WI38 (cell line): ENCODE measurements at regions not wholly inside any gene's neighbourhood (a gene's known extent, or its start where the extent isn't known, plus 50 kb on each side); places are given as distances from the start of the nearest gene placed in this dataset.

Experiments
- H3K4me3 ChIP-seq: 2 replicates; pipeline ENCODE4 v1.5.1; 2011; ENCODE audit warnings: low read depth, mild to moderate bottlenecking, control low read depth, low read length
- TF ChIP-seq, protein P1 (sequence below): IDR thresholded peaks from 2 replicates; pipeline ENCODE4 v1.5.1; 2012; ENCODE audit warnings: low read depth, mild to moderate bottlenecking, control low read depth, low read length

DNA sequence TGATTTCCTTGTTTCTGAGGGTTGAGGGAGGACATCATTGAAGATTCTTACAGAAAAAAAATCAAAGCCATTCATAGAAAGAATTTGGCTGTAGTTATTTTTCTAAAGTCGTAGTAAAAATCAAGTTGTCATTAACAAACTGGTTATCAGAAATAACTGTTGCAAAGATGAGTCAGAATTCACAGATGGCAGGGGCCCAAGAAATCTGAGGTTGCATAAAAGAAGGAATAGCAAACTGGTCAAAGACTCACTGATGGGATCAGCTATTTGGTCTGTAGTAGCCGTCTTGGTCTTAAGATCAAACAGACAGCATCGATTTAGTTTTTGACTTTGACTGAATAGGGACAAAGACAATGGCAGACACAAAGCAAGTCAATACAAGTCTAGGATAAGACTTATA lies 334.3 kb downstream of the FIGN start:
- H3K4me3 ChIP-seq: no peak overlapping the region
- TF ChIP-seq, protein P1, sequence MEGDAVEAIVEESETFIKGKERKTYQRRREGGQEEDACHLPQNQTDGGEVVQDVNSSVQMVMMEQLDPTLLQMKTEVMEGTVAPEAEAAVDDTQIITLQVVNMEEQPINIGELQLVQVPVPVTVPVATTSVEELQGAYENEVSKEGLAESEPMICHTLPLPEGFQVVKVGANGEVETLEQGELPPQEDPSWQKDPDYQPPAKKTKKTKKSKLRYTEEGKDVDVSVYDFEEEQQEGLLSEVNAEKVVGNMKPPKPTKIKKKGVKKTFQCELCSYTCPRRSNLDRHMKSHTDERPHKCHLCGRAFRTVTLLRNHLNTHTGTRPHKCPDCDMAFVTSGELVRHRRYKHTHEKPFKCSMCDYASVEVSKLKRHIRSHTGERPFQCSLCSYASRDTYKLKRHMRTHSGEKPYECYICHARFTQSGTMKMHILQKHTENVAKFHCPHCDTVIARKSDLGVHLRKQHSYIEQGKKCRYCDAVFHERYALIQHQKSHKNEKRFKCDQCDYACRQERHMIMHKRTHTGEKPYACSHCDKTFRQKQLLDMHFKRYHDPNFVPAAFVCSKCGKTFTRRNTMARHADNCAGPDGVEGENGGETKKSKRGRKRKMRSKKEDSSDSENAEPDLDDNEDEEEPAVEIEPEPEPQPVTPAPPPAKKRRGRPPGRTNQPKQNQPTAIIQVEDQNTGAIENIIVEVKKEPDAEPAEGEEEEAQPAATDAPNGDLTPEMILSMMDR: no peak

DNA sequence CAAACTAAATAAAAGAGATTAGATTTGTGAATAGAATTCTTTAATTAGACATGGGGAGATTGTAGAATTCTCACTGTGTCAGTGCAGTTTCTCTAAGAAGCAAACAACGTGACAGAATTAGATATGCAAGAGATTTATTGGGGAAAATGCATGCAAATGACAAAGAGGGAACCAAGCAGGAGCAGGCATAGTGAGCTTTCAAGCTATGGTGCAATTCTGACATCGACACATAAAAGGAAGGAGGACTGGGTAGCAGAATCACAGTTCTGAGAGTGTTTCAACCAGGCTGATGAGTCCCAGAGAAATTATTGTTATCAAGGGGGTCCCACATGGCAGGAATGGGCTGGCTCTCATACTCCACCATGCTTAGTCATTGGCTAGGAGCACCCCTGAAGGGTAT lies 338.4 kb downstream of the FIGN start:
- no peak overlapping the region for H3K4me3 ChIP-seq
- TF ChIP-seq, protein P1: no peak

DNA sequence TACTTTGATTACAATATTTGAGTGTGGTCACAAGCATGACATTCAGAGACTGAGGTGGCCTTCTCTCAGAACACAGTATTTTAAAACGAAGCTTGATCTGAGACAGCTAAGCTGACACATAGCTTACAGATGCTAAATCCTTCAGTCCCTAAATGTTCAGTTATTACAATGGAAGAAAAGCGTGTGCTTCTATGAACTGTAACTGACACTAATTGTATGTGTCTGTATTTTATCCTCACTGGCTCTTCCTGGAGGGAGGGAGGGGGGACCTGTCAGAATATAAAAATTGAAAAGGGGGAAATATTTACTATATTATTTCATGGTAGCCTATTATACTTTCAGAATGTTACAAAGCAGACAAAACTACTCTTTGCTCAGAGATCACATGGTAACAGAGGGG lies 340.2 kb downstream of the FIGN start:
- no peak overlapping the region for H3K4me3 ChIP-seq
- TF ChIP-seq, protein P1: no peak

DNA sequence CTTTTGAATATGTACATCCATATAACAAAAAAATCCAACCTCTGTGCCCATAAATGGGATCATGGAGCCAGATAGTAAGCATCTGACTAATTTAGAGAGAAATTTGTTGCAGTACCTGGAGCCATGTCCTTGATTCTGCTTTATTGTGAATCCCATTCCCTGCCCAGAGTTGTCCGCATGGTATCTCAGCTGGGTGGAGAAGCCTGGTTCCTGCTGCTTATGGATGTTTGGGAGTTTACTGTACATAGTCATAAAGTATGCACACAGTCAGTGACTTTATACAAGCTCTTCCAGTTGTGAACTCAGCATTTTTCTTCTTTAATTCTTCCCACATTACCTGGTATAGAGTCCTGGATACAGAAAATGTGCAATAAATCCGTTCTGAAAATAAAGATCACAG lies 346.0 kb downstream of the FIGN start:
- TF ChIP-seq, protein P1: no peak
- H3K4me3 ChIP-seq: no peak overlapping the region

DNA sequence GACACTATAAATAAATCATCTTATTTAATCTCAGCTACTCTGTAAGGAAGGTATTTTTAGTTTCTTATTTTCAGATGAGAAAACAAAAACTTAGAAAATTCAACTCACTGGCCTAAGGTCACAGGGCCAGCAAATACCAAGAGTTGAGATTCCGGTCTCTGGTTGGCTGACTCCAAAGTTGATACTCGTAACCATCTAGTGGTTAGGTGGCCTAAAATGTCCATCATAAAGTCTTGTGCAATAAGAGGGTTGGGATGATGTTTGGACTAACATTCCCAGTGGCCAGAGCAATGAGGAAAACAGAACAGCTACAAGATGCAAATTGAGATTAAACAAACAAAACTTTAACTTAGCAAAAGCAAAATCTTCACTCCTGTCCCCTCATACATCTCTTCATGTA lies 360.3 kb downstream of the FIGN start:
- TF ChIP-seq, protein P1: no peak
- no peak overlapping the region for H3K4me3 ChIP-seq

DNA sequence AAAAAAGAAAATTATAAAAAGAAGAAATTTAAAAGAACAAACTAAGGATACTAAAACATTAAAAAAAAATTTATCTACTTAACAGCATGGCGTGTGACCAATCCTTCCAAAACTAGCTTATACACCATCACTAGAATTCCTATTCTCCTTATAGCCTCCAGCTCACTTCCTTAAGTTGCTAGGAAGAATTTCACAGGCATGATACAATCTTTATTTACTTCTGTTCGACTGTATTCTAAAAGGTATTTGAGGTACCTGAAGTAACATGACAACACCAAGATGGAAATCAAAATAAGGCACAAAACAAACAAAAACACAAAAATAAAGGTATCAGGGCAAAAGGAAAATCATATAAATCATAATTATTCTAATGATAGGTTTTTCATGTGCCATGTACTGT lies 360.7 kb downstream of the FIGN start:
- TF ChIP-seq, protein P1: no peak
- H3K4me3 ChIP-seq: no peak overlapping the region

DNA sequence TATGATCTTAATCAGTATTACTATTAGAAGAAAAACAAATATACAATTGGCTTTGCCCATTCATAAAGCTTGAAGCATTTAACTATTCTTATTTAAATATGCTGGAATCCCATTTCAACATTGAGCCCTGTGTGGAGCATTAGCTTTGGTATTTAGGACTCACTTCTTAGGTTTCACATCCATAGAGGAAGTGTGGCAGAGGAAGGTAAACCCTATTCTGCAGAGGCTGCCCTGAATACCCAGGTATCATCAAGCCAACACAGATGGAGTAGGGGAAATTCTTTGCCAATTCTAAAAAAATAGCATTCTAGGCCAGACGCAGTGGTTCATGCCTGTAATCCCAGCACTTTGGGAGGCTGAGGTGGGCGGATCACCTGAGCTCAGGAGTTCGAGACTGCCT lies 361.5 kb downstream of the FIGN start:
- TF ChIP-seq, protein P1: no peak
- H3K4me3 ChIP-seq: no peak overlapping the region
